Body of pancreas (tissue), 4 donors: ENCODE measurements at regions not wholly inside any gene's neighbourhood (a gene's known extent, or its start where the extent isn't known, plus 50 kb on each side); places are given as distances from the start of the nearest gene placed in this dataset.

Experiments
- ATAC-seq: fragments of 150-250 bp; one replicate; pipeline ENCODE4 v1.9.1; 2016
- DNase-seq, 4 donors: peaks; one replicate each; pipeline ENCODE4 v3.0.0-alpha.2; 2019
- H3K27ac ChIP-seq, 4 donors: fragments of 200-600 bp; sonication (generic); 1 replicate in 3 of 4; 2 replicates in 1 of 4; pipeline versions ENCODE4 v1.5.1 to v1.6.1; 2016 to 2019; ENCODE audit warnings: mild to moderate bottlenecking in 1 of 4, mixed read lengths in 1 of 4, moderate library complexity in 1 of 4
- H3K27me3 ChIP-seq, 2 donors: fragments of 200-600 bp; sonication (generic); one replicate each; pipeline ENCODE4 v1.6.0; 2016; ENCODE audit warnings: mild to moderate bottlenecking in 1 of 2
- H3K36me3 ChIP-seq, 2 donors: fragments of 200-600 bp; sonication (generic); replicated peaks in 1 of 2; 2 replicates each; pipeline ENCODE4 v1.5.1; 2016; ENCODE audit warnings: low read depth in 2 of 2; ENCODE audit not compliant: insufficient read depth in 1 of 2
- H3K4me1 ChIP-seq: fragments of 200-600 bp; sonication (generic); one replicate; pipeline ENCODE4 v1.6.0; 2016
- H3K4me3 ChIP-seq, 2 donors: fragments of 200-600 bp; sonication (generic); 1 replicate in 1 of 2; 2 replicates in 1 of 2; pipeline ENCODE4 v1.5.1; 2016 to 2019
- H3K9me3 ChIP-seq, 3 donors: fragments of 200-600 bp; sonication (generic); 1 replicate in 2 of 3; 2 replicates in 1 of 3; pipeline ENCODE4 v1.5.1; 2016
- POLR2A ChIP-seq, 3 donors: fragments of 450-650 bp; IDR thresholded peaks; one replicate each; pipeline ENCODE4 v1.6.1; 2016; ENCODE audit warnings: antibody characterized with exemption in 3 of 3, mild to moderate bottlenecking in 2 of 3
- WGBS, 2 donors: methylation state at CpG; one replicate each; pipeline ENCODE4 v1.1.5; 2017; 5-methylcytosine and 5-hydroxymethylcytosine counted together
- intact Hi-C: fragments of 100-400 bp; cut with DNase I; formaldehyde crosslinking; loops from one replicate; pipeline ENCODE4 v1.15.1; 2023
- TF ChIP-seq, protein P1 (sequence below), 7 experiments: fragments of 450-650 bp in 4 of 7; fragments of 200-600 bp in 3 of 7; sonication (generic) in 3 of 7; IDR thresholded peaks; one replicate each; pipeline ENCODE4 v1.5.1; 2016 to 2019; ENCODE audit warnings: antibody characterized with exemption in 7 of 7

DNA sequence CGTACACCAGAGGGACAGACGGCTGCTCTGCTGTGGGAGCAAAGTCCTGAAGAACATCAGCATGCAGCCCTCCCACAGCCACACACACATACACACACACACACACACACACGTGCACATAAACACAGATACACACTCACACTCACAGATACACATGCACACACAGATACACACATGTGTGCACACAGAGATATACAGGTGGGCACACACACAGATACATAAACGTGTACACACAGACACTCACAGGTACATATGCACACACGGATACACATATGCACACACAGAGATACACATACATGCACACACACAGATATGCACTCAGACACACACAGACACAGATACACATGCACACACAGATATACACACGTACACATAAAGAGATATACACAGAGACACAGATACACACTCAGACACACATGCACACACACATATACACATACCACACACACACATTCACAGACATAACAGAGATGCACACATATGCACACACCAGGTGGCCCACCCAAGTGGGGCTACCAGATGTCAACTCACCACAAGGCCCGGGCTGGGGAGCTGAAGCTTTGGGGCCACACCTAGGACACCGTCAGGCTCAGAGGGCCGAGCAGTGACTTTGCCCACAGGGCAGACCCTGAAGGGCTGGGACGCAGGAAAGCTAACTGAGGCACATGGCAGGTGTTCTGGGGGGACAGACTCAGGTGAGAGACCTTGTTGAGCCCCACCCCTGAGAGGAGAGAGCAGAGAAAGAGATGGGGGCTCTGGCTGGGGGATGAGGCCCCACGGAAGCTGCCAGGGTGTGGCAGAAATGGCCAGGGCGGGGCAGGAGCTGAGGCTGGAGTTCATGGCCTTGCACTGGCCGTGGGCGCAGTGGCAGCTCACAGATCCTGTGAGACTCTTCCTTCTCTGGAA lies 148.6 kb upstream of the PPP1R26 start:
- TF ChIP-seq, protein P1, sequence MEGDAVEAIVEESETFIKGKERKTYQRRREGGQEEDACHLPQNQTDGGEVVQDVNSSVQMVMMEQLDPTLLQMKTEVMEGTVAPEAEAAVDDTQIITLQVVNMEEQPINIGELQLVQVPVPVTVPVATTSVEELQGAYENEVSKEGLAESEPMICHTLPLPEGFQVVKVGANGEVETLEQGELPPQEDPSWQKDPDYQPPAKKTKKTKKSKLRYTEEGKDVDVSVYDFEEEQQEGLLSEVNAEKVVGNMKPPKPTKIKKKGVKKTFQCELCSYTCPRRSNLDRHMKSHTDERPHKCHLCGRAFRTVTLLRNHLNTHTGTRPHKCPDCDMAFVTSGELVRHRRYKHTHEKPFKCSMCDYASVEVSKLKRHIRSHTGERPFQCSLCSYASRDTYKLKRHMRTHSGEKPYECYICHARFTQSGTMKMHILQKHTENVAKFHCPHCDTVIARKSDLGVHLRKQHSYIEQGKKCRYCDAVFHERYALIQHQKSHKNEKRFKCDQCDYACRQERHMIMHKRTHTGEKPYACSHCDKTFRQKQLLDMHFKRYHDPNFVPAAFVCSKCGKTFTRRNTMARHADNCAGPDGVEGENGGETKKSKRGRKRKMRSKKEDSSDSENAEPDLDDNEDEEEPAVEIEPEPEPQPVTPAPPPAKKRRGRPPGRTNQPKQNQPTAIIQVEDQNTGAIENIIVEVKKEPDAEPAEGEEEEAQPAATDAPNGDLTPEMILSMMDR (IDR thresholded peaks at IDR 0.05), result no peak
- TF ChIP-seq POLR2A (IDR thresholded peaks at IDR 0.05), result no peak
- no peaks in the 10 kb centered on the region for H3K9me3 ChIP-seq
- H3K4me3 ChIP-seq, result no peak overlapping the region
- DNase-seq, result peak in 1 of 4 donors; percentile 2
- no peaks in the 10 kb centered on the region for H3K4me1 ChIP-seq
- no peaks in the 10 kb centered on the region for H3K27me3 ChIP-seq
- no peak for ATAC-seq
- 79 to 83% methylated on average over 10 to 14 of the region's 14 CpGs for WGBS, 2 donors
- intact Hi-C loops, result no loop called here
- H3K36me3 ChIP-seq, result no peaks in the 10 kb centered on the region
- H3K27ac ChIP-seq, result no peak overlapping the region

DNA sequence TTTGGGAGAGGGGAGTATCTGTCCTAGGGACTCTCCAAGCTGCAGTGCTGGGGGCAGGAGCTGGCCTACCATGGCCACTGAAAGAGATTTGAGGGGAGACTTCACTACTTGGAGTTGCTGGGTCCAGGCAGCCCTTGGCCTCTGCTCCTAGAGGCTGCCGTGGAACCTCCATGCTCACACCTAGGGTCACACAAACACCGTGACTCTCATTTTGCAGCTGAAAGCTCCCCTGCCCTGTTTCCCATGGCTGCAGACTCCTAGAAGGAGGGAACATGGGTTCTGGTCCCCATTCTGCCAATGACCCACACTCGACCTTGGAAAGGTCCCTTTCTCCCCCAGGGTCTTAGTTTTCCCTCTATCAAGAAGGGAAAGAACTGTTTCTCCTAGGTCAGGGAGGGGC lies 147.1 kb upstream of the PPP1R26 start:
- no peak overlapping the region for H3K4me3 ChIP-seq
- no peaks in the 10 kb centered on the region for H3K4me1 ChIP-seq
- no peak for TF ChIP-seq POLR2A (IDR thresholded peaks at IDR 0.05)
- TF ChIP-seq, protein P1 (IDR thresholded peaks at IDR 0.05), result no peak
- no peaks in the 10 kb centered on the region for H3K36me3 ChIP-seq
- H3K27me3 ChIP-seq, result no peaks in the 10 kb centered on the region
- 50 to 96% methylated on average over 3 of the region's 3 CpGs for WGBS, 2 donors
- no peaks in the 10 kb centered on the region for H3K9me3 ChIP-seq
- intact Hi-C loops, result no loop called here
- no peak overlapping the region for H3K27ac ChIP-seq
- DNase-seq, result peak in 1 of 4 donors; percentile 3
- ATAC-seq, result no peak

DNA sequence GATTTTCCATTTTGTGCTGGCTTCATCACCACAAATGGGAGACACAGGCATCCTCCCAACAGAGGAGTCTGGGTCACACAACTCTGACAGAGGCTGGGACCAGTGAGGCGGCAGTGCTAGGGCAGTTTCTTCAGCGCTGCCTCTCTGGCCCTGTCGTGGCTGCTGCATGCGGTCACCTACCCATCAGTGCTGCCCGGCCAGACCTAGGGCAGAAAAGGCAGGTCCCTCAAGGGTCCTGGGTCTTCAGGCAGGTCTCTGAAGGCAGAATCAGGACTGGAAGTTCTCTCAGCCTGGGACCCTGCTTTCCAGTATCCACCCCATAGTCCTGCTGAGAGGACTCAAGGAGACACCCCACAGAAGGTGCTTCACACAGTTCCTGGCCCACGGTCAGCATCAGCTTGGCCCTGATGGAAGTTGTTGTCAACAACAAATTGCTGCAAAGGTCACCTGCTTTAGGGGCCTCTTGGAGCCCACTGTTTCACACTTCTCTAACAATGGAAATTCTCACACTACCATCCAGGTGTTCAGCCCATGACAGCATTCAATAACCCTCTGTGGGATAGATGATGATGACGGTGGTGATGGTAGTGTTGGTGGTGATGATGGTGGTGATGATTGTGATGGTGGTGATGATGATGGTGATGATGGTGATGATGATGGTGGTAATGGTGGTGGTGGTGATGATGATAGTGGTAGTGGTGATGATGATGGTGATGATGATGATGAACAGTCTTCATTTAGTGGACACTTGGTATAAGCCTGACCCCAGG lies 146.4 kb upstream of the PPP1R26 start:
- H3K36me3 ChIP-seq, result no peaks in the 10 kb centered on the region
- no peaks in the 10 kb centered on the region for H3K4me1 ChIP-seq
- intact Hi-C loops, result no loop called here
- no peaks in the 10 kb centered on the region for H3K27me3 ChIP-seq
- DNase-seq, result peak in 1 of 4 donors; percentile 4
- no peak for ATAC-seq
- H3K27ac ChIP-seq, result no peak overlapping the region
- H3K9me3 ChIP-seq, result no peaks in the 10 kb centered on the region
- TF ChIP-seq, protein P1 (IDR thresholded peaks at IDR 0.05), result no peak
- TF ChIP-seq POLR2A (IDR thresholded peaks at IDR 0.05), result no peak
- WGBS, 2 donors, result 83 to 84% methylated on average over 2 to 7 of the region's 7 CpGs
- H3K4me3 ChIP-seq, result no peak overlapping the region

DNA sequence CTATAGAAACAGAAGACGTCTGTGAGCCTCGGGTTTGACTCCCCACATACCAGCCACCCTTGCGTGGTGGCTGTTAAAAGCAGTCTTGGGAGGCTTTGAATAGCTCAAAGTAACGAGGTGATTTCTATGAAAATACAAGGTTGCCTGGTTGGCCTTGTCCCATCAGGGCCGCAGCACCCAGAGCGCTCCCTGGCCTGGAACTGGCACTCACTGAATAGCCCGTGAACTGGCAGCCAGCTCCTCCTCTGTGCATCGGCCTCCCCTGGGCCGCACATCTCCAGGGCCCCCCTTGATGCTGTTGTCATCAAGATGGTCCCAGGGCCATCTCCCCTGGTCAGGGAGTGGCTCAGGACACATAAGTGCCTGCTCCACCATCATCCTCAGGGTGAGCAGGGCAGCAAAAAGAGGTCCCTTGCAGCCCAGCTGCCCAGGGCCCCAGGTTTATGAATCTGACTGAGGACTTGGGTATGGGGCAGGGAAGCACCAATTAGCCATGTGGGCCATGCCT lies 144.6 kb upstream of the PPP1R26 start:
- H3K27ac ChIP-seq, result no peak overlapping the region
- no peak for TF ChIP-seq POLR2A (IDR thresholded peaks at IDR 0.05)
- TF ChIP-seq, protein P1 (IDR thresholded peaks at IDR 0.05), result no peak
- 87 to 97% methylated on average over 3 to 9 of the region's 9 CpGs for WGBS, 2 donors
- no peak overlapping the region for H3K4me3 ChIP-seq
- peak in 1 of 4 donors; percentile 2 for DNase-seq
- no peaks in the 10 kb centered on the region for H3K27me3 ChIP-seq
- no peak for ATAC-seq
- no peaks in the 10 kb centered on the region for H3K9me3 ChIP-seq
- H3K36me3 ChIP-seq, result no peaks in the 10 kb centered on the region
- H3K4me1 ChIP-seq, result no peaks in the 10 kb centered on the region
- intact Hi-C loops, result no loop called here
